T-helper 17 cell (primary cell): ENCODE measurements at regions not wholly inside any gene's neighbourhood (a gene's known extent, or its start where the extent isn't known, plus 50 kb on each side); places are given as distances from the start of the nearest gene placed in this dataset.
A peak's percentile ranks its signal among the peaks of the same experiment; 100 is the strongest.

Source experiments
- ATAC-seq: fragments of 150-1000 bp; cut with Tn5 transposase; 2 replicates; pipeline ENCODE4 v1.10.0; 2021; ENCODE audit warnings: mild to moderate bottlenecking, moderate library complexity
- DNase-seq, 3 donors: peaks; one replicate each; pipeline versions ENCODE4 v3.0.0 to v3.0.0-alpha.2; 2020 to 2021
- H3K9me3 ChIP-seq: one replicate; pipeline ENCODE4 v1.7.0; 2013; ENCODE audit warnings: low read length, mild to moderate bottlenecking; ENCODE audit not compliant: control insufficient read depth, poor library complexity, severe bottlenecking
- H3K27ac Mint-ChIP-seq: one replicate; pipeline ENCODE4 v1.8.0; 2022; ENCODE audit warnings: mild to moderate bottlenecking, moderate library complexity, mixed read lengths
- H3K27me3 Mint-ChIP-seq: one replicate; pipeline ENCODE4 v1.8.0; 2022; ENCODE audit warnings: mixed read lengths
- H3K36me3 Mint-ChIP-seq: one replicate; pipeline ENCODE4 v1.8.0; 2022; ENCODE audit warnings: low read depth, mixed read lengths
- H3K4me1 Mint-ChIP-seq: one replicate; pipeline ENCODE4 v1.8.0; 2022; ENCODE audit warnings: mild to moderate bottlenecking, mixed read lengths
- H3K4me3 Mint-ChIP-seq: one replicate; pipeline ENCODE4 v1.8.0; 2022; ENCODE audit warnings: mild to moderate bottlenecking, moderate library complexity, mixed read lengths

DNA sequence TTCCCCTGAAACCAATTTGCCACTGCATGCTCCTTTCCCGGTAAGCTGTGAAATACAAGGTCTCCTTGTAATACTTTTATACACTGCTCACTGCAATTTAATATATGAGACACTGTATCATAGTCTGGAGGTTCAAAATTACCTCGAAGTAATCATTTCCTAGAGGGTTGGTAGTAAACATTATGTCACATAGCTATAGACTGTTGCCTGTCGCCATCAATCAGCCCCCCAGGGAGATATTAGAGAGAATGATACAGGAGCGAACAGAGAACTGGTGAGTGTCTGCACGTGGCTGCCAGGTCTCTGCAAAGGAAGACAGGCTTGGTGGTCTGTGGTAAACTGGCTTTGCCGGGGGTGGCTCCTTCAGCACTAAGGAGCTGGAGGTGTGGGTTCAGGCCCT lies 165.5 kb upstream of the WSCD2 start:
- DNase-seq (no peak), ATAC-seq (no peak)
- Mint-ChIP-seq H3K36me3 (no peaks in the 10 kb centered on the region), H3K27me3 (peaks cover 20% of the 10 kb centered on the region), H3K27ac (no peak overlapping the region), H3K4me1 (peaks cover 2% of the 10 kb centered on the region), H3K4me3 (no peak overlapping the region)
- H3K9me3 ChIP-seq, result no peaks in the 10 kb centered on the region

- no peak for ATAC-seq
- H3K9me3 ChIP-seq, result no peaks in the 10 kb centered on the region
Observed at GRCh38 chr12:107967170-107967569, 161.9 kb upstream of the WSCD2 start.

DNA sequence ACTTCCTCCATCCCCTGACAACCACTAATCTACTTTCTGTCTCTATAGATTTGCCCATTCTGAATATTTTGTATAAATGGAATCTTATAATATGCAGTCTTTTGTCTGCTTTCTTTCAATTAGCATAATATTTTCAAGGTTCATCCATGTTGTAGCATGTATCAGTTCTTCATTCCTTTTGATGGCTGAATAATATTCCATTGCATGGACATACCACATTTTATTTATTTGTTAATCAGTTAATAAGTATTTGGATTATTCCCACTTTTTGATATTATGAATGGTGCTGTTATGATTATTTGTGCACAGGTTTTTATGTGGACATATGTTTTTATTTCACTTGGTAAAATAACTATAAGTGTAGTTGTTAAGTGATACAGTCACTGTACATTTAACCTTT lies 155.1 kb upstream of the WSCD2 start:
- H3K36me3 Mint-ChIP-seq, result no peaks in the 10 kb centered on the region
- no peaks in the 10 kb centered on the region for H3K9me3 ChIP-seq
- H3K27me3 Mint-ChIP-seq, result peaks cover 41% of the 10 kb centered on the region
- ATAC-seq, result no peak
- no peak for DNase-seq
- H3K4me3 Mint-ChIP-seq, result no peak overlapping the region
- H3K27ac Mint-ChIP-seq, result no peak overlapping the region
- no peaks in the 10 kb centered on the region for H3K4me1 Mint-ChIP-seq

More at GRCh38 chr12:107967170-107967569, 161.9 kb upstream of the WSCD2 start:
- H3K27me3 Mint-ChIP-seq, result peaks cover 15% of the 10 kb centered on the region
- H3K4me1 Mint-ChIP-seq, result peaks cover 2% of the 10 kb centered on the region
- H3K36me3 Mint-ChIP-seq, result no peaks in the 10 kb centered on the region
- no peak overlapping the region for H3K27ac Mint-ChIP-seq
- H3K4me3 Mint-ChIP-seq, result no peak overlapping the region
- DNase-seq, result no peak

- Mint-ChIP-seq H3K4me1 (no peaks in the 10 kb centered on the region), H3K27ac (no peak overlapping the region), H3K36me3 (no peaks in the 10 kb centered on the region), H3K4me3 (no peak overlapping the region), H3K27me3 (peaks cover 62% of the 10 kb centered on the region)
- ATAC-seq (no peak), DNase-seq (no peak)
- no peaks in the 10 kb centered on the region for H3K9me3 ChIP-seq
Observed at GRCh38 chr12:107976331-107976730, 152.8 kb upstream of the WSCD2 start.

GRCh38 chr12:107978201-107978600 lies 150.9 kb upstream of the WSCD2 start:
- no peak overlapping the region for H3K27ac Mint-ChIP-seq
- peaks cover 71% of the 10 kb centered on the region for H3K27me3 Mint-ChIP-seq
- H3K4me3 Mint-ChIP-seq, result no peak overlapping the region
- DNase-seq (no peak), ATAC-seq (no peak)
- H3K36me3 Mint-ChIP-seq, result no peaks in the 10 kb centered on the region
- no peaks in the 10 kb centered on the region for H3K9me3 ChIP-seq
- no peaks in the 10 kb centered on the region for H3K4me1 Mint-ChIP-seq

DNA sequence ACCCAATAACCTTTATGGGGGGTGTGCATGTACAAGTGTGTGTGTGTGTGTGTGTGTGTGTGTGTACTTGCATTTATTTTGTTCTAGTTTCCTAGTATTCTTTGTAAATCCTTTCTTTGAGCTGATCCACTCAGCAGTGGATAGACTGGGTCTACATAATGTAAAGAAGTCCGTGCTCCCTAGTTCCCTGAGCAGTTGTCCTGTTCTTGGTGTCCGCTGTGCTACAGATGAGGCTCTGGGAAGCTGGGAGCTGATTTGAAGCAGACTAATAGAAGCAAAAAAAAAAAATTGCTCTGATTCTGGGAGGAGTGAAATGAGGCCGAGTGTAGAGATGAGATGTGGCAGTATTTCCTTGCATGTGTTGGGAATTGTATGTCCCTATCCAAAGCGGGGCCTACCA lies 150.4 kb upstream of the WSCD2 start:
- Mint-ChIP-seq H3K27ac (no peak overlapping the region), H3K36me3 (no peaks in the 10 kb centered on the region), H3K27me3 (peaks cover 75% of the 10 kb centered on the region), H3K4me1 (no peaks in the 10 kb centered on the region), H3K4me3 (no peak overlapping the region)
- DNase-seq, result no peak
- ATAC-seq, result no peak
- H3K9me3 ChIP-seq, result no peaks in the 10 kb centered on the region

DNA sequence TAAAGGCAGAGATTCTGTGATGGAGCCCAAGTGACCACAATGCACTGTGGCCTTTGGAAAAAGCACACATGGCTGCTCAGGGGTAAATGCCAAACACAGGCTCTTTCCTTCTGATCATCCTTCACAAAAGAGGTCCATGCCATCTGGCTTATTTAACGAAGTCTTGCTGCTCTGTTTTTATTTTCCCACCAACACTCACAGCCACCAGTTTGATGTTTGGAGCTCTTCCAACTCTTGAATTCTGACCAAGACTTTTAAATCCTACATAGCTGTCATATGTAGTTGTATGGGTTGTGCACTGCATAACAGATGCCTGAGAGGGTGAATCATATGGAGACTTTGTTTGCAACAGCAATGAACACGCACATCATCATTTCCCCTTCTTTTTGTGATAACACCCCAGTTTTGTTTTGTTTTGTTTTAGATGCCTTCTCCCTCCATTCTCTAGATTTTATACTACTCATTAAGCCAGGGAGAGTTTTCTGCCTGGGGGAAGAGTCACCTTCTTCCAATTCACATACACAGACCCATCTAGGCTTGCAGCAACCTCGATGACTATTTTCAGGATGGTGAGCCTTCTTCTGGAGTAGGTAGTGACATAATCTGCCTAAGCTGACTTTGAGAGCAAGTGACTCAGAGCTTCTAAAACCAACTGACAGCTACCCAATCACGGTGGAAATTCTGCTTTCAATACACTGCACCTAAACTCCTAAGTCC lies 145.2 kb upstream of the WSCD2 start:
- ATAC-seq, result no peak
- no peak overlapping the region for H3K27ac Mint-ChIP-seq
- H3K36me3 Mint-ChIP-seq, result no peaks in the 10 kb centered on the region
- no peaks in the 10 kb centered on the region for H3K4me1 Mint-ChIP-seq
- no peaks in the 10 kb centered on the region for H3K9me3 ChIP-seq
- H3K4me3 Mint-ChIP-seq, result no peak overlapping the region
- no peak for DNase-seq
- peaks cover 61% of the 10 kb centered on the region for H3K27me3 Mint-ChIP-seq

GRCh38 chr12:107984973-107985372 lies 144.1 kb upstream of the WSCD2 start:
- H3K27ac Mint-ChIP-seq, result no peak overlapping the region
- no peaks in the 10 kb centered on the region for H3K9me3 ChIP-seq
- no peak for ATAC-seq
- no peaks in the 10 kb centered on the region for H3K4me1 Mint-ChIP-seq
- H3K4me3 Mint-ChIP-seq, result no peak overlapping the region
- peaks cover 62% of the 10 kb centered on the region for H3K27me3 Mint-ChIP-seq
- H3K36me3 Mint-ChIP-seq, result no peaks in the 10 kb centered on the region
- DNase-seq, result no peak

GRCh38 chr12:107986183-107986582 lies 142.9 kb upstream of the WSCD2 start:
- peaks cover 53% of the 10 kb centered on the region for H3K27me3 Mint-ChIP-seq
- DNase-seq (no peak), ATAC-seq (no peak)
- peaks cover 2% of the 10 kb centered on the region for H3K4me1 Mint-ChIP-seq
- no peak overlapping the region for H3K27ac Mint-ChIP-seq
- H3K4me3 Mint-ChIP-seq, result no peak overlapping the region
- no peaks in the 10 kb centered on the region for H3K36me3 Mint-ChIP-seq
- no peaks in the 10 kb centered on the region for H3K9me3 ChIP-seq

GRCh38 chr12:107990325-107990724 lies 138.8 kb upstream of the WSCD2 start:
- H3K4me1 Mint-ChIP-seq, result peaks cover 4% of the 10 kb centered on the region
- H3K36me3 Mint-ChIP-seq, result no peaks in the 10 kb centered on the region
- H3K4me3 Mint-ChIP-seq, result no peak overlapping the region
- peak in 2 of 3 donors; percentile 30 to 34 for DNase-seq
- H3K27me3 Mint-ChIP-seq, result peaks cover 25% of the 10 kb centered on the region
- no peak overlapping the region for H3K27ac Mint-ChIP-seq
- peak; percentile 61 for ATAC-seq
- H3K9me3 ChIP-seq, result no peaks in the 10 kb centered on the region

GRCh38 chr12:107992029-107992428 lies 137.1 kb upstream of the WSCD2 start:
- H3K27me3 Mint-ChIP-seq, result peaks cover 28% of the 10 kb centered on the region
- no peaks in the 10 kb centered on the region for H3K36me3 Mint-ChIP-seq
- H3K4me1 Mint-ChIP-seq, result peaks cover 4% of the 10 kb centered on the region
- ATAC-seq (no peak), DNase-seq (no peak)
- H3K4me3 Mint-ChIP-seq, result no peak overlapping the region
- no peaks in the 10 kb centered on the region for H3K9me3 ChIP-seq
- H3K27ac Mint-ChIP-seq, result no peak overlapping the region

- ATAC-seq (peak; percentile 64), DNase-seq (no peak)
- no peaks in the 10 kb centered on the region for H3K9me3 ChIP-seq
- Mint-ChIP-seq H3K4me3 (no peak overlapping the region), H3K36me3 (no peaks in the 10 kb centered on the region), H3K27me3 (peaks cover 28% of the 10 kb centered on the region), H3K27ac (no peak overlapping the region), H3K4me1 (peaks cover 4% of the 10 kb centered on the region)
Observed at GRCh38 chr12:107992870-107993451, 136.1 kb upstream of the WSCD2 start.

DNA sequence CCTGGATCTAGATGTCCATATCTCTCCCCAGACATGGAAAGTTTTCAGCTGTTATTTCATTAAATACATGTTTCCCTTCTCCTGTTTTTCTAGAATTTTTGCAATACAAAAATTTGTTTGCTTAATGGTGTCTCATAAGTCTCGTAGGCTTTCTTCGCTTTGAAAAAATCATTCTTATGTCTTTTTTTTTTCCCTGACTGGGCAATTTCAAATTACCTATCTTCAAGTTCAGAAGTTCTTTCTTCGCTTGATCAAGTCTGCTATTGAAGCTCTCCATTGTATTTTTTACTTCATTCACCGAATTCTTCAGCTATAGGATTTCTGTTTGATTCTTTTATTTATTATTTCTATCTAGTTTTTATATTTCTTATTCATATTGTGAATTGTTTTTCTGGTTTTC lies 130.2 kb upstream of the WSCD2 start:
- H3K9me3 ChIP-seq, result peaks cover 5% of the 10 kb centered on the region
- H3K36me3 Mint-ChIP-seq, result no peaks in the 10 kb centered on the region
- no peak overlapping the region for H3K4me3 Mint-ChIP-seq

GRCh38 chr12:108000111-108000510 lies 129.0 kb upstream of the WSCD2 start:
- Mint-ChIP-seq H3K4me1 (no peaks in the 10 kb centered on the region), H3K4me3 (no peak overlapping the region), H3K27me3 (peaks cover 5% of the 10 kb centered on the region), H3K27ac (no peak overlapping the region), H3K36me3 (no peaks in the 10 kb centered on the region)
- no peak for ATAC-seq
- DNase-seq, result no peak
- H3K9me3 ChIP-seq, result peaks cover 5% of the 10 kb centered on the region

More for the DNA sequence above, 130.2 kb upstream of the WSCD2 start:
- H3K27me3 Mint-ChIP-seq, result peaks cover 5% of the 10 kb centered on the region
- no peak for ATAC-seq
- DNase-seq, result no peak
- H3K27ac Mint-ChIP-seq, result no peak overlapping the region
- H3K4me1 Mint-ChIP-seq, result peaks cover 2% of the 10 kb centered on the region
